Heart left ventricle (tissue), 16 donors: ENCODE measurements at regions not wholly inside any gene's neighbourhood (a gene's known extent, or its start where the extent isn't known, plus 50 kb on each side); places are given as distances from the start of the nearest gene placed in this dataset.

Source experiments
- ATAC-seq, 4 donors: fragments of 200-7000 bp; cut with Tn5 transposase; one replicate each; pipeline ENCODE4 v1.9.1; 2020 to 2022; ENCODE audit warnings: moderate library complexity in 4 of 4, mild to moderate bottlenecking in 3 of 4, moderate number of reproducible peaks in 1 of 4
- DNase-seq, 5 donors: peaks; one replicate each; pipeline ENCODE4 v3.0.0-alpha.2; 2020
- H3K27ac ChIP-seq, 12 donors: fragments of 200-600 bp; sonication (generic) in 4 of 12; one replicate each; pipeline versions ENCODE4 v1.5.0 to v1.8.0; 2016 to 2022; ENCODE audit warnings: mild to moderate bottlenecking in 2 of 12
- H3K27me3 ChIP-seq, 9 donors: fragments of 200-600 bp; sonication (generic) in 2 of 9; one replicate each; pipeline versions ENCODE4 v1.5.1 to v1.8.0; 2016 to 2022; ENCODE audit warnings: mild to moderate bottlenecking in 3 of 9
- H3K36me3 ChIP-seq, 9 donors: fragments of 200-600 bp; sonication (generic) in 2 of 9; one replicate each; pipeline versions ENCODE4 v1.5.0 to v1.8.0; 2018 to 2022; ENCODE audit warnings: mild to moderate bottlenecking in 2 of 9
- H3K4me1 ChIP-seq, 12 donors: fragments of 200-600 bp; sonication (generic) in 4 of 12; one replicate each; pipeline versions ENCODE4 v1.5.0 to v1.8.0; 2016 to 2022; ENCODE audit warnings: mild to moderate bottlenecking in 3 of 12
- H3K4me3 ChIP-seq, 12 donors: fragments of 200-600 bp; sonication (generic) in 4 of 12; one replicate each; pipeline versions ENCODE4 v1.5.0 to v1.8.0; 2017 to 2022; ENCODE audit warnings: mild to moderate bottlenecking in 9 of 12, moderate library complexity in 4 of 12
- H3K9me3 ChIP-seq, 12 donors: fragments of 200-600 bp; sonication (generic) in 4 of 12; one replicate each; pipeline versions ENCODE4 v1.5.0 to v1.8.0; 2016 to 2022; ENCODE audit warnings: mild to moderate bottlenecking in 1 of 12
- POLR2A ChIP-seq, 2 donors: fragments of 450-650 bp; IDR thresholded peaks; one replicate each; pipeline ENCODE4 v1.6.1; 2017; ENCODE audit warnings: antibody characterized with exemption in 2 of 2, mild to moderate bottlenecking in 2 of 2, moderate library complexity in 2 of 2
- WGBS, 4 donors: extraction: QIAGEN DNeasy Blood & Tissue Kit in 2 of 4; methylation state at CpG; one replicate each; pipeline versions ENCODE4 v1.1.5 to v1.1.7; 2013 to 2018; 5-methylcytosine and 5-hydroxymethylcytosine counted together
- intact Hi-C, 10 donors: fragments of 100-400 bp; cut with DNase I; formaldehyde crosslinking; loops; one replicate each; pipeline versions ENCODE4 v1.11.1 to v1.14.2; 2022
- TF ChIP-seq, protein P1 (sequence below), 12 donors: fragments of 200-600 bp; sonication (generic) in 4 of 12; IDR thresholded peaks; one replicate each; pipeline versions ENCODE4 v1.5.0 to v1.8.0; 2018 to 2022; ENCODE audit warnings: antibody characterized with exemption in 12 of 12, mild to moderate bottlenecking in 5 of 12
- donor health status: ischemic (EF 13 %, LVEDD 7.1; RV severe dilation, severe dysfunction).
- donor health status: healthy with polysubstance abuse.
- donor health status: DM: no; HTN: yes; CAD: no.
- donor health status: DM: no; HTN: no; CAD: no.
- donor health status: ischemic (EF 25% LVEDD 6.9; RV normal size, moderate dysfunction).
- donor health status: ischemic (EF 25% LVEDD 5.7; RV mildly dilated, moderate dysfunction).
- donor health status: healthy.
- donor health status: DM: yes; HTN: yes; CAD: no.
- donor health status: ischemic (EF 35%, LVEDD 5.7; RV mildly dilated, moderate dysfunction).
- donor health status: nonischemic (EF 11% LVEDD 7.7; RV severe dilation, severe dysfunction).
- donor health status: DM: yes; HTN: yes; CAD: no.
- donor health status: PGD.
- donor health status: ischemic (EF 29% LVEDD 5.4; RV normal size, mild dysfunction).
- donor health status: nonischemic (EF 23%, LVEDD 6.1; RV moderate dilation, normal function).

GRCh38 chr6:114404339-114404955 lies 61.6 kb upstream of the HS3ST5 start:
- Histone ChIP-seq H3K9me3 (no peaks in the 10 kb centered on the region), H3K36me3 (no peaks in the 10 kb centered on the region), H3K27me3 (no peaks in the 10 kb centered on the region), H3K4me3 (no peak overlapping the region), H3K4me1 (no peaks in the 10 kb centered on the region), H3K27ac (no peak overlapping the region)
- TF ChIP-seq, protein P1, sequence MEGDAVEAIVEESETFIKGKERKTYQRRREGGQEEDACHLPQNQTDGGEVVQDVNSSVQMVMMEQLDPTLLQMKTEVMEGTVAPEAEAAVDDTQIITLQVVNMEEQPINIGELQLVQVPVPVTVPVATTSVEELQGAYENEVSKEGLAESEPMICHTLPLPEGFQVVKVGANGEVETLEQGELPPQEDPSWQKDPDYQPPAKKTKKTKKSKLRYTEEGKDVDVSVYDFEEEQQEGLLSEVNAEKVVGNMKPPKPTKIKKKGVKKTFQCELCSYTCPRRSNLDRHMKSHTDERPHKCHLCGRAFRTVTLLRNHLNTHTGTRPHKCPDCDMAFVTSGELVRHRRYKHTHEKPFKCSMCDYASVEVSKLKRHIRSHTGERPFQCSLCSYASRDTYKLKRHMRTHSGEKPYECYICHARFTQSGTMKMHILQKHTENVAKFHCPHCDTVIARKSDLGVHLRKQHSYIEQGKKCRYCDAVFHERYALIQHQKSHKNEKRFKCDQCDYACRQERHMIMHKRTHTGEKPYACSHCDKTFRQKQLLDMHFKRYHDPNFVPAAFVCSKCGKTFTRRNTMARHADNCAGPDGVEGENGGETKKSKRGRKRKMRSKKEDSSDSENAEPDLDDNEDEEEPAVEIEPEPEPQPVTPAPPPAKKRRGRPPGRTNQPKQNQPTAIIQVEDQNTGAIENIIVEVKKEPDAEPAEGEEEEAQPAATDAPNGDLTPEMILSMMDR (IDR thresholded peaks at IDR 0.05): no peak
- TF ChIP-seq POLR2A (IDR thresholded peaks at IDR 0.05): no peak
- no peak for ATAC-seq
- no peak for DNase-seq
- intact Hi-C loops: no loop called here
- WGBS, 4 donors: 76 to 90% (median 77%) methylated on average over 1 of the region's 1 CpG

DNA sequence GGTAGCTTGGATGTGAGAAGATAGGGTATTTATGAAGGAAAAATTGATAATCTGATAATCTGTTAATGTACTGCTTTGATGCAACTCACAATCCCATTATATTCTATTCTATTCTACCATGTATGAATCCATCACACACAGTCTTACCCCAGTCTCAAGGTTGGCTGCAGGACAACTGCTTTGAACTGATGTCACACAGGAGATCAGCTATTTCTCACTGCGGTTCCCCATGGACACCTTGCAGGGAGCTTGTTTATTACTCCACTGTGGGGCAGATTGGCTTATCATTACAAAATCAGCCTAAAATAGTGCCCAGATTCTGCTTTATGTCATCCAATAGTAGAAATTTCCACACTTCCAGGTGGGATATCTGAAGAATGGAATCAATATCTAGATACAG lies 61.0 kb upstream of the HS3ST5 start:
- Histone ChIP-seq H3K9me3 (no peaks in the 10 kb centered on the region), H3K27ac (no peak overlapping the region), H3K27me3 (no peaks in the 10 kb centered on the region), H3K4me1 (no peaks in the 10 kb centered on the region), H3K4me3 (no peak overlapping the region), H3K36me3 (no peaks in the 10 kb centered on the region)
- WGBS, 4 donors: 33 to 56% (median 49%) methylated on average over 1 of the region's 1 CpG
- TF ChIP-seq POLR2A (IDR thresholded peaks at IDR 0.05): no peak
- TF ChIP-seq, protein P1 (IDR thresholded peaks at IDR 0.05): no peak
- DNase-seq (no peak), ATAC-seq (no peak)
- intact Hi-C loops: no loop called here

GRCh38 chr6:114398481-114398880 lies 55.7 kb upstream of the HS3ST5 start:
- WGBS, 4 donors: 31 to 43% (median 38%) methylated on average over 2 of the region's 2 CpGs
- no peaks in the 10 kb centered on the region for H3K27me3 ChIP-seq
- ATAC-seq (no peak), DNase-seq (no peak)
- TF ChIP-seq, protein P1 (IDR thresholded peaks at IDR 0.05): no peak
- TF ChIP-seq POLR2A (IDR thresholded peaks at IDR 0.05): no peak
- H3K4me3 ChIP-seq: no peak overlapping the region
- intact Hi-C loops: no loop called here
- H3K4me1 ChIP-seq: no peaks in the 10 kb centered on the region
- no peaks in the 10 kb centered on the region for H3K9me3 ChIP-seq
- H3K27ac ChIP-seq: no peak overlapping the region
- no peaks in the 10 kb centered on the region for H3K36me3 ChIP-seq
